A673 (cell line): ENCODE measurements at regions not wholly inside any gene's neighbourhood (a gene's known extent, or its start where the extent isn't known, plus 50 kb on each side); places are given as distances from the start of the nearest gene placed in this dataset.

Experiments
- EZH2 ChIP-seq: fragments of 200-600 bp; sonication (generic); IDR thresholded peaks from 2 replicates; pipeline ENCODE4 v1.6.1; 2017; ENCODE audit warnings: borderline replicate concordance, low read depth, mild to moderate bottlenecking, mixed read lengths, antibody characterized with exemption, low read length; ENCODE audit not compliant: poor library complexity, severe bottlenecking
- TF ChIP-seq, protein P1 (sequence below): fragments of 300-800, 200-600 bp; sonication (generic); conservative IDR thresholded peaks from 2 replicates; pipeline ENCODE4 v1.5.1; 2017; ENCODE audit warnings: low read depth, mild to moderate bottlenecking, antibody characterized with exemption, low read length, moderate library complexity, mixed read lengths

DNA sequence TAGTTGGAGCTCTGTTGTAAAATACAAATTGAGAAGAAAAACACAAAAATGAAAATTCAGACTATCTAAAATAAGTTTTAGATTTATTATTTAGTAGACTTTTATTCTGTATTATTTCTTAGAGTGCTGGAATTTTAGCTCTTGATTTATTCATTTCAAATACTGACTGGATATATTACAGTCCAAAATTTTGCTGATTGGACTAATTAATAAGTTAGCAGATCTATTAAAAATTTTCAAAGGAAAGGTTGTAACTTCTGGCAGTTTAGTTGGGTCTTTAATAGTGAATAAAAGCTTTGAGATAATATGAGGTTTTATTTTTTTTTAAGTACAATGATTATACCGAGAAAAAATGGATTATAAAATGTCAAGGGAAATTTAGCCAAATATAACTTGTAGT lies 1224.9 kb upstream of the SPRY2 start:
- TF ChIP-seq EZH2: no peak
- TF ChIP-seq, protein P1, sequence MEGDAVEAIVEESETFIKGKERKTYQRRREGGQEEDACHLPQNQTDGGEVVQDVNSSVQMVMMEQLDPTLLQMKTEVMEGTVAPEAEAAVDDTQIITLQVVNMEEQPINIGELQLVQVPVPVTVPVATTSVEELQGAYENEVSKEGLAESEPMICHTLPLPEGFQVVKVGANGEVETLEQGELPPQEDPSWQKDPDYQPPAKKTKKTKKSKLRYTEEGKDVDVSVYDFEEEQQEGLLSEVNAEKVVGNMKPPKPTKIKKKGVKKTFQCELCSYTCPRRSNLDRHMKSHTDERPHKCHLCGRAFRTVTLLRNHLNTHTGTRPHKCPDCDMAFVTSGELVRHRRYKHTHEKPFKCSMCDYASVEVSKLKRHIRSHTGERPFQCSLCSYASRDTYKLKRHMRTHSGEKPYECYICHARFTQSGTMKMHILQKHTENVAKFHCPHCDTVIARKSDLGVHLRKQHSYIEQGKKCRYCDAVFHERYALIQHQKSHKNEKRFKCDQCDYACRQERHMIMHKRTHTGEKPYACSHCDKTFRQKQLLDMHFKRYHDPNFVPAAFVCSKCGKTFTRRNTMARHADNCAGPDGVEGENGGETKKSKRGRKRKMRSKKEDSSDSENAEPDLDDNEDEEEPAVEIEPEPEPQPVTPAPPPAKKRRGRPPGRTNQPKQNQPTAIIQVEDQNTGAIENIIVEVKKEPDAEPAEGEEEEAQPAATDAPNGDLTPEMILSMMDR: no peak
